ENCODE measurements at regions not wholly inside any gene's neighbourhood (a gene's known extent, or its start where the extent isn't known, plus 50 kb on each side); places are given as distances from the start of the nearest gene placed in this dataset.

- H3K36me3 ChIP-seq = no peaks in the 10 kb centered on the region
- 88% methylated on average over 7 of the region's 7 CpGs for whole genome bisulfite sequencing
Observed at GRCh38 chr18:76679259-76679658, 143.1 kb upstream of the ZNF236 start.

GRCh38 chr18:76678248-76678647 lies 144.1 kb upstream of the ZNF236 start:
- WGBS = 78% methylated on average over 8 of the region's 8 CpGs
- no peaks in the 10 kb centered on the region for H3K4me1 ChIP-seq
- H3K36me3 ChIP-seq = no peaks in the 10 kb centered on the region
- DNase-seq (ENCODE audit: extremely low spot score) = no peak
- no peak overlapping the region for H3K27ac ChIP-seq (replicated peaks in 1 of 4)
- no peak overlapping the region for H3K4me3 ChIP-seq
- peaks cover 0 to 5% (median 0%) of the 10 kb centered on the region in 4 donors for H3K27me3 ChIP-seq
- intact Hi-C loops (cut with DNase I) = no loop called here
- TF ChIP-seq CTCF (IDR thresholded peaks at IDR 0.05) (no peak), EP300 (IDR thresholded peaks at IDR 0.05) (no peak), POLR2AphosphoS5 (IDR thresholded peaks at IDR 0.05) (no peak), POLR2A (IDR thresholded peaks at IDR 0.05; ENCODE audit: low read depth) (no peak)
- H3K9me3 ChIP-seq = no peaks in the 10 kb centered on the region

More at GRCh38 chr18:76679259-76679658, 143.1 kb upstream of the ZNF236 start:
- DNase-seq (ENCODE audit: extremely low spot score) = no peak
- no peaks in the 10 kb centered on the region for H3K4me1 ChIP-seq
- no peak overlapping the region for H3K27ac ChIP-seq (replicated peaks in 1 of 4)
- TF ChIP-seq POLR2AphosphoS5 (IDR thresholded peaks at IDR 0.05) = no peak
- no peak for TF ChIP-seq POLR2A (IDR thresholded peaks at IDR 0.05; ENCODE audit: low read depth)
- TF ChIP-seq CTCF (IDR thresholded peaks at IDR 0.05) = no peak
- TF ChIP-seq EP300 (IDR thresholded peaks at IDR 0.05) = no peak
- intact Hi-C loops (cut with DNase I) = no loop called here
- peaks cover 0 to 5% (median 0%) of the 10 kb centered on the region in 4 donors for H3K27me3 ChIP-seq
- no peaks in the 10 kb centered on the region for H3K9me3 ChIP-seq
- H3K4me3 ChIP-seq = no peak overlapping the region

GRCh38 chr18:76674596-76674995 lies 147.8 kb upstream of the ZNF236 start:
- DNase-seq (ENCODE audit: extremely low spot score) = no peak
- Histone ChIP-seq H3K4me1 (peaks cover 0 to 5% (median 0%) of the 10 kb centered on the region in 4 donors), H3K9me3 (no peaks in the 10 kb centered on the region), H3K27ac (replicated peaks in 1 of 4) (no peak overlapping the region), H3K27me3 (peaks cover 0 to 5% (median 0%) of the 10 kb centered on the region in 4 donors), H3K4me3 (no peak overlapping the region), H3K36me3 (no peaks in the 10 kb centered on the region)
- 74% methylated on average over 6 of the region's 6 CpGs for WGBS
- intact Hi-C loops (cut with DNase I) = no loop called here
- no peak for TF ChIP-seq CTCF (IDR thresholded peaks at IDR 0.05)
- TF ChIP-seq POLR2AphosphoS5 (IDR thresholded peaks at IDR 0.05) = no peak
- TF ChIP-seq POLR2A (IDR thresholded peaks at IDR 0.05; ENCODE audit: low read depth) = no peak
- no peak for TF ChIP-seq EP300 (IDR thresholded peaks at IDR 0.05)

GRCh38 chr18:76673281-76674185 lies 148.8 kb upstream of the ZNF236 start:
- no peak for DNase-seq (ENCODE audit: extremely low spot score)
- Histone ChIP-seq H3K4me3 (no peak overlapping the region), H3K27ac (replicated peaks in 1 of 4) (no peak overlapping the region), H3K36me3 (no peaks in the 10 kb centered on the region), H3K4me1 (peaks cover 0 to 5% (median 0%) of the 10 kb centered on the region in 4 donors), H3K9me3 (no peaks in the 10 kb centered on the region), H3K27me3 (peaks cover 0 to 5% (median 0%) of the 10 kb centered on the region in 4 donors)
- whole genome bisulfite sequencing = 86% methylated on average over 21 of the region's 21 CpGs
- intact Hi-C loops (cut with DNase I) = no loop called here
- no peak for TF ChIP-seq CTCF (IDR thresholded peaks at IDR 0.05)
- TF ChIP-seq EP300 (IDR thresholded peaks at IDR 0.05) = no peak
- TF ChIP-seq POLR2AphosphoS5 (IDR thresholded peaks at IDR 0.05) = no peak
- no peak for TF ChIP-seq POLR2A (IDR thresholded peaks at IDR 0.05; ENCODE audit: low read depth)
